OCI-M1 (cell line): ENCODE measurements at regions not wholly inside any gene's neighbourhood (a gene's known extent, or its start where the extent isn't known, plus 50 kb on each side); places are given as distances from the start of the nearest gene placed in this dataset.
"Not testable (repeated sequence)": the region's sequence is repeated elsewhere in the genome, so short reads cannot be mapped to it uniquely, and the experiment has no call there.

Source experiments
- DNase-seq: peaks from one replicate; lab custom pipeline; 2025; lab: John Stamatoyannopoulos, UW

DNA sequence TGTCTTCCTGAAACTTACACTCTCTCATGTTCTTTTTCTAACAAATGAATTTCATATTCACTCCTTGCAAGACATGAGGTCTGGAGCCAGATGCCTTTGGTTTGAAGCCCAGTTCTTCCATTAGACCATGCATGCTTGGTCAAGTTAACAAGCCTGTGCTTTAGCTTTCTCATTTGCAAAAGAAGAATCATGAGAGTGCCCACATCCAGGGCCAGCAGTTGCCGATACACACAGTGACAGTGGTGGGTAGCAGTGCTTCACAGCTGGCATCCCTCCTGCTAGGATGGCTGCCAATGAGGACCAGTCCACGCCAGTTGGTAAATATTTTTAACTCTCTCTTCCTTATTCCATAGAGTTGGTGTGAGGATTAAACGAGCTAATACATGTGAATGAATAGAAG lies 163.1 kb downstream of the PHLDA1 start:
- no peak for DNase-seq

DNA sequence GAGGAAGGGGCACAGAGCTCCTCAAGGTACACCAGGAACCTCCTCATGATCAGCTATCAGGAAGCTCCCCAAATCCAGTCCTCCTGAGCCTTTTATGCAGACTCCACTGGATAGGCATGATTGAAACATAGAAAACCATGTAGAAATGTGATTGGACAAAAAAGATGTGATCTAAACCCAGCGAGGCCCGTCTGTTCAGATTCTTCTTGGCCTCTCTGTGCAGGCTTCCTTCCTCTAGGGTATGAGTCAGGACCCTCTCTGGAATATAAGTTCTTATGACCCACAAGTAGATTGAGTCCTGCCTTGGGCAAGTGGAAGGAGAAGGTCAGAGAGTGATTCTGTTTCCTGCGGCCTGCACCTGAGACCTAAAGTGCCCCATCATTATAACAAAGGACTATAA lies 166.3 kb downstream of the PHLDA1 start:
- no peak for DNase-seq

DNA sequence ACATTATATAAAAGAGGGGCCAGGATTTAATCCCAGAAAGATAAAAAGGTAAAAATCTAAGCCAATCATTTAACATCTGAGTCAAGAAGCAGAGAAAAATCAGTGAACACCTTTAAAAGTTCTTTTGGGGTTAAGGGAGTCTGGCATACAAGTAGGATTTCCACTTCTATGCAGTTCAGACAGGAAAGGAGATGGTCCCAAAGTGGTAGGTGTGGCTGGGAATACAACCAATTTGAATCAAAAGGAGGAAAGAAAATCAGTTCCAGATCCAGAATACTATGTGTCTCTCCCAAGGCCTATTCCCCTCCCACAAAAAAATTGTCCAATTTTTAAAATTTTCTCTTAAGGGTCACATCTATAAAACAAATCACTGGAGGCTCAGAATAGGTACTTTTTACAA lies 167.4 kb downstream of the PHLDA1 start:
- no peak for DNase-seq

DNA sequence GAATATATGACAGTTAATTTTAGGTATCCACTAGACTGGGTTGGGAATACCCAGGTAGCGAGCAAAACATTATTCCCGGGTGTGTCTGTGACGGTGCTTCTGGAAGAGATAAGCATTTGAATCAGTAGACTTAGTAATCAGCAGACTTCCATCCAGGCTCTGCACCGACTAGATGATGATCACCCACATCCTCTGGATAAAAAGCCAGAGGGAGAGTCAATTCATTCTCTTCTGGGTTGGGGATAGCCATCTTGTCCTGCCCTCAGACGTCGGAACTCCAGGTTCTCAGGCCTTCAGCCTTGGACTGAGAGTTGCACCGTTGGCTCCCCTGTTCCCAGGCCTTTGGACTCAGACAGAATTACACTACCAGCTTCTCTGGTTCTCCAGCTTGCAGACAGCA lies 168.0 kb downstream of the PHLDA1 start:
- no peak for DNase-seq

DNA sequence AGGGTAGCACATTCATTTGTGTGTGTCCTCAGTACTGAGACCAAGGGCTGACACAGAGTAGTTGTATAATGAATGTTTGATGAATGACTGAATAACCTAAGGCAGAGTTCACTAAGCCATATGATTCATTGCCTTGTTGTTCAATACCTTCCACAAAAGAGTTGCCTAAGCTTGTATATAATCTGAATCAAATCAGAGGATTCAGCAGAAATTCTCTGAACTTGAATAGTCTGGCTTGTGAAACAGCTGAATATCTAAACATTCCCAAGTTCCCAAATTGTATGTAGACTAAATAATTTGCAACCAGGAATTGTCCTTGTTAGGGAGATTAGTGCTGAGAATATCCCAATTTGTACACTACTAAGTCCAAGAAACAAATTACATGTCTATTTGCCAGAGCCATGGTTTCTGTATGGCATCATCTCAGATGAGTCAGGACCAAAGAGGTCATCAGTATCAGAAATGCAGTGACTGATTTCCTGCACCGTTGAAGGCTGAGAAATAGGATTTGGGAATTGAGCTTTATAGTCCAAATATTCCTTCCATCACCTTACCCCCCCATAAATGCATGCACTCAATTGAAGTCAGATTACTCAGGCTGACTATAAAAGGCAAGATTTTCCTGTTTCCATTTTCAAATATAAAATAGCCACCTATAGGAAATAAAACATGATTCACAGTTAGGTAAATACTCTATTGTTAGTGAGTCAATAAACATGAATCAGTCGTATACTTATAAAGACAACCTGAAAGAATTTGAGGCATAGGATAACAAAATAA lies 168.7 kb downstream of the PHLDA1 start:
- no peak for DNase-seq

DNA sequence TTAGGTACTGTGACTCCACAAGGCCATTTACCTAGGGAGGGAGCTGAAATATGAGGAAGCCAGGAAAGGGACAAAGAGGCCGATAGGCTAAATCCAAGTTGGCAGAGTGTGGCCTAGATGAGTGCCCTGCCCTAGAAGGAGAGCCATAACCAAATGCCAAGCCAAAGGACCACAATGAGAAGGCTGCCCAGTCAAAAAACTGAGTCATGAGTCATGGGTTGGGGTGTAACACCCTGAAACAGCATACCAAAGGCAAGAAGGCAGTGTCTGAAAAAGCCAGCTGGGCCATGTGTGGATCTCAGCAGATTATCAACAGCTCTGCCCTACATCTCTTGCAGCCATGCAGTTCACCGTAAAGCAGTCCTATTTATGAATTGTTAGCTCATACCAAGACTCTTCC lies 171.7 kb downstream of the PHLDA1 start:
- DNase-seq: no peak

DNA sequence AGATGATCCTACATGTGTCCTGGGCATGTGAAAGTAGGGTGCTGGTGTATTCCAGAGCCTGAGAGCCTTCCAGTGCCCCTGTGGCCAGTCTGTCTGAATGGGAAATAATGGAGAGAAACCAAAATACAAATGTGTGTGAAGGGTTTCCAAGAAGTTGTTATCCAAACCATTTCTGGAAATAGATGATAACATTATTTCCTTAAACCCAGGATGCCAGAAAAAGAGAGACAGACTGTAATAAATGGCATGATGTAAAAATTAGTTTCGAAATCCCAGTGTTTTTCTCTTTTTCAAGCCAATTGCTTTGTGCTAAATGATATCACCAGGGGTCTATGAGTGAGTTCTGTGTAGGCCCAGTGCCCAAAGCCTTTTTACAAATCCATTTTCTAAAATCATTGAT lies 175.3 kb downstream of the PHLDA1 start:
- DNase-seq: peak; percentile 66

DNA sequence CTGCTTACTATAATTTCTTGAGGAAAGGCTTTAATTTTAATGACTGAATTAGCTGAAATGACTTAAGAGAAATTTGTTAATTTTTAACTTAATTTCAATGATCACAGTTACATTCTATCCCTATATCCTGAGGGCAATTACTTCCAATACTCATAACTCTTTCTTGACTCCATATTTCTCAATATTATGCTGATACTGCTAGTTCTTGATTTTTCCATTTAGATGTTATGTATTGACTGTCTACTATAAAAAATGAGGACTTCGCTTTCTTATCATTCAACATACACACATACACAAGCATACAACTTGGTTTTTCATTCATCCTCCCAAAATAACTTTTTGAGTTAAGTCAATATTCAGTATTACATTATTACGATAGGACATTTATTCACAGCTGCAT lies 176.2 kb downstream of the PHLDA1 start:
- no peak for DNase-seq

DNA sequence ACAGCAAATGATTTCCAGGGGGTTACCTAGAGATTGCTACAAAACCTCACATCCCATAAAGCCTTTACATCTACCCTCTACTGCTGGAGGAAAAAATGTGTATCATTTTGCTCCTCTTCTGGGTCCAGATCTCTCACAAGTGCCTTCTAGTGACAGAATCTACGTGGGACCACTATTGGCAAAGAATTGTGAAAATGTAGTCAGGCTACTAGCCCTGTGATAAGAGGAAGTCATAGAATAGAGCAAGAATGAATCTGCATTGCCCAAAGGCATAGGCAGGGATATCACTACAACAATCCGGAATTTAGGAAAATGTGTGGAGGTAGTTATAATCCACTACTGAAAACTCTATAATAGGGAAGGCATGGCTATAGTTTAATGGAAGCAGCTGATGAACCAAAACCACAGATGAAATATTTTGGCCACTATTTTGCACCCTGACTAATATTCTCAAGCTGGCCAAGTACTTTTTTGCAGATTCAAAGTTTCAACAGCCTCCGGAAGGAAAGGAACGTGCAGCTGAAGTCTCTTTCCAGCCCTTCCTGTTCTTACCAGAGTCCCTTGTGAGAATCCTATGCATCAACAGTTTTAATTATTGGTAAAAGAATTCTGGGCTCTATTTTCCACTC lies 176.8 kb downstream of the PHLDA1 start:
- DNase-seq: peak; percentile 13

DNA sequence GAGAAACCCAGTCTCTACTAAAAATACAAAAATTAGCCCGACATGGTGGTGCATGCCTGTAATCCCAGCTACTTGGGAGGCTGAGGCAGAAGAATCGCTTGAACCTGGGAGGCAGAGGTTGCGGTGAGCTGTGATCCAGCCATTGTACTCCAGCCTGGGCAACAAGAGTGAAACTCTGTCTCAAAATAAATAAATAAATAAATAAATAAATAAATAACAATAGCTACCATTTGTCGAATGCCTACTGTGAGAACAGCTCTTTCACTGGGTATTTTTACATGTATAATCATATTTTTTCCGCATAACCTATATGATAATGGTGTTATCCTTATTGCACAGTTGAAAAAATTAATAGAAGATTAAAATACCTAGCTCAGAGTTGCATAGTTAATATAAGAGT lies 177.4 kb downstream of the PHLDA1 start:
- DNase-seq: not testable (repeated sequence)

DNA sequence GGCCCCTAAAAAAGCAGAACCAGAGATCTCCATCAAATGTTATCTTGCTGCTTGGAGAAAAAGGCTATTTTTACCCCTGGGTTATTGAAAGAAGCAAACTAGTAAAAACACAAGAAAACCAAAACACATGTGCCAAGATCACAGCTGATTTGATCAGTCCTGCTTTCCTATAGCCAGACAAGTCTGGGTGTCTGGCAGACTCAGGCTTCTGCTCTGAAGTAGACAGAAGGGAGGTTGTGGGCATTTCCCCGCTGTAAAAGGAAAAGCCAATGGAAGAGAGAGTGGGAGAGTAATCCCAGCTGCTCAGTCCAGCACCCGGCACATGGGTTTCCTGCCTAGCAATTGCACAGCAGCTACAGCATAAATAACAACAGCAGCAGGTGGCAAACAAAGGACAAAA lies 177.9 kb downstream of the PHLDA1 start:
- peak; percentile 56 for DNase-seq

DNA sequence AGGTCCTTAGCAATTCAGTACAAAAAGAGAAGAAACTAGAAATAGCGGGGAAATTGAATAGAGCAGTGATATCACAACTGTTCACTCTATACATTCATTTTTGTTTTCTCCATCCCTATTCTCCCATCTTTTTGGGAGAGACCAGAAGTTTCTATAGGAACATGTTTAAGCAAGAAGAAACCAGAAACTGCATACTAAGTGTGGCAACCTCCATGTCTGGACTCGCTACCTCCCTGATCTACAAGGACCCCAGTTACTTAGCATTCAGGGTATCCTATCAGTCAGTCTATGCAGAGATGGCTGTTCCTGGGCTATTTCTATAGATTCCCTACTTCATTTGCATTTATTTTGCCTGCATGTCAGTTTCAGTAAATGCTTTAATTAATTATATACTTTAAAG lies 178.6 kb downstream of the PHLDA1 start:
- no peak for DNase-seq

DNA sequence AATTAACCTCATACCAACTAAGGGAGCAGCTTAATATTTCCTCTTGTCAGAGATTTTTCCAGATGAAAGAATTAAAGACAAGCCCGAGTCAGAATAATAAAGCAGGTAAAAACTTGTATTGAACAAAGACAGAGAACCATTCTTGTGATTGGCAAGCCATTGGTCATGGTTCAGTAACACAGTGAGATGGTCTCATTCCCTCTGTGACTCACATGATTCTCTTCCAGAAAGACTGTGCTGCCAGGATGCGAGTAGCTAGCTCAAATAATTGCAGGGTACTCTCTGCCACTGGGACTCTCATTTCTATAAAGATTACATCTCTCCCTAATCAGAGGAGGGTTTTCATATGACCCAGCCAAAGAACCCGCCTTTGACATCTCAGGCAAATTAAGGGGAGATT lies 179.4 kb downstream of the PHLDA1 start:
- no peak for DNase-seq

DNA sequence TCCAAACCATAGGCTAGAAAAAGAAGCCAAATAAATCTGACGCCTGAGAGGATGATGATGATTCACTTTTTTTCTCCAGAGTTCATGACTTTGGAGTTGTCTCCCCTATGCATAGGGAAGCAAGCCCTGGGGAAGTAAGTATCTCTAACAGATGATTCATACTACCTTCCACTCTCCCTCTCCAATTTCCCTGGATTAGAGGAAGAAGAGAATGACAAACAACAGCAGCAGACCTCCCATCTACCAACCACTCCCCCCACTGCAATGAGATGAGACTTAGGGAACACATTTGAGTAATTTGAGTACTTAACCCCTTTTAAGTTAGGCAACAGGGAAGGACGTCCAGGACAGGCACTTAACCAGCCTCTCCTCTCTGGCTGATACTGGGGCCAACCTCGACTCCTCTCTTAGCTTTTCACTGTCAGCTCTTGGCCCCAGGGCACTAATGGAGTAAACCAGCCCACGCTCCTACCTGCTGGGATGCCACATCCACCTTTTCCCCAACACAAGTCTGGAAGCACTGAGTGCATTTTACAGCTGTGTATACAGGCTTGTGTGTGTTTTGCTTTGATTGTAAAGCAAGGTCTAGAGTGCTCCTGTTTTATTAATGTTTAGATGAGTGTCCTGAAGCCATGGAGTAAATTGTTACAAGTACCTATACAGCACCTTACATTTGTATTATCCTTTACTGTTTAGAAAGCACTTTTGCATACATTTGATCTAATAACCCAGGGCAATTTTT lies 180.7 kb downstream of the PHLDA1 start:
- DNase-seq: no peak

DNA sequence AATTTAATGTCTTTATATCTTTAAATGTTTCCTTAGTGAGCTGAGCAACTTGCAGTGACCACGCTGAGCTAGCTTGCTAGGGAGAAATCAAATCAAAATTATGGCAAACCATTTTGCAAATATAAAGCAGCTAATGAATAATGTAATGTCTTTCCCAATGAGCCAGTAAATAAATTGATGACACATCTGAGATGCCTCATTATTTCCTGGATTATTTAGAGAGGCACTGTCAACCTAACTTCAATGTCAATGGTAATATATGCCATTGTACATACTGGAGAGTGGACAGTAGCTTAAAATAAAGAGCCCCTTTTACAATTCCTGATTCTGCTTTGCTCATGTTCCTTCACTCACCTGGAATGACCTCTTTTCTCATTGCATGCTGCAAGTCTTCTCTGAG lies 182.6 kb downstream of the PHLDA1 start:
- DNase-seq: no peak

DNA sequence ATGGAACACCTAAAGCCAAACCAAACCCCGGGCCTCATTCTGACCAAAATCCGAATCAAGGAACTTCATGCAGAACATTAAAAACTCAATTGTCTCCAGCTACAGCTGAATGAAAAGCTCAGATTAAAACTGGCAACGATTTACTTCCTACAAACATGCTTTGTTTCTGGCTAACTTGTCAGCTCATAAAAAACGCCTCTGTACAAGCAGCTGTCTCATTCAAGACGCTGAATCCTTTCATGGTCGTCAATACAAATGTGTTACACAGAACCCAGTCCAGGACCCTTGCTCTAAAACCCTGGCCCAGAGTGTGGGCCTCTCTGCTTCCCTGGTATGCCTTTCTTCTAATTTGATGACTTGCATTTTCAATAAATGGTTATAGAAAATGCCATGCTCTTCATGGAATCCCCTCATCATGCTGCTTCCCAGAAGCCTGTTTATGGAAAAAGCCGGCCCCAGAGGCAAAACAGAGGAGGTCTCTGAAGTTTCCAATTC lies 183.1 kb downstream of the PHLDA1 start:
- DNase-seq: no peak

DNA sequence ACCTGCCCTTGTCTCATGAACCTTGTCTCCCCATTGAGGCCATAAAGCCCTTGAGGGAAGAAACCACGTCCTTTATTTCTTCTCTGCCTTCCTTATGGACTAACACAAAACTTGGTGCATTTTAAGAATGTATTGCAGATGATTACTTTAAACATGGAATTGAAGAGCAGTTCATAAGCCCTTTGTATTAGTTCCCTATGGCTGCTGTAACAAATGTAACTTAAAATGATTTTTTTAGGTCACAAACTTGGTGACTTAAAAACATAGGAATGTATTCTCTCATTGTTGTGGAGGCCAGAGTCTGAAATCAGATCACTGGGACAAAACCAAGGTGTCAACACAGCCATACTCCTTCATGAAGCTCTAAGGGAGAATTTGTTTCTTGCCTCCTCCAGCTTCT lies 185.5 kb downstream of the PHLDA1 start:
- no peak for DNase-seq

DNA sequence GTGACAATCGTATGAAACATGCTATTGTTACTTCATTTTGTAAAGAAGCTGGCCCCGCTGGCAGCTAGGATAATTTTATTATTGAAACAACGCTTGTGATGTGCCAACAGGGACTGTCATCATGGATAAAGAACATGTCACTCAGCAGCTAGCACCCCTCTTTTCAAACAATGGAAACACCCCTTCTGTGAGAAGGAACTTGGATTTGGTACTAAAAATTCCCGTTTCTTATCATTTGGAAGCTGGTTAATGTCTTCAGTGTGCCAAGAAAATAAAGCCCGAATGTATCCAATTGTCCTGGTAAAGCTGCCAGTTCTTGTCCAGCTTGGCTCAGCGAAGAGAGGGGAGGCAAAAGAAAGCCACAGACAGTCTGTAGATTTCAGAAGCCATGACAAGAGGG lies 186.6 kb downstream of the PHLDA1 start:
- no peak for DNase-seq

DNA sequence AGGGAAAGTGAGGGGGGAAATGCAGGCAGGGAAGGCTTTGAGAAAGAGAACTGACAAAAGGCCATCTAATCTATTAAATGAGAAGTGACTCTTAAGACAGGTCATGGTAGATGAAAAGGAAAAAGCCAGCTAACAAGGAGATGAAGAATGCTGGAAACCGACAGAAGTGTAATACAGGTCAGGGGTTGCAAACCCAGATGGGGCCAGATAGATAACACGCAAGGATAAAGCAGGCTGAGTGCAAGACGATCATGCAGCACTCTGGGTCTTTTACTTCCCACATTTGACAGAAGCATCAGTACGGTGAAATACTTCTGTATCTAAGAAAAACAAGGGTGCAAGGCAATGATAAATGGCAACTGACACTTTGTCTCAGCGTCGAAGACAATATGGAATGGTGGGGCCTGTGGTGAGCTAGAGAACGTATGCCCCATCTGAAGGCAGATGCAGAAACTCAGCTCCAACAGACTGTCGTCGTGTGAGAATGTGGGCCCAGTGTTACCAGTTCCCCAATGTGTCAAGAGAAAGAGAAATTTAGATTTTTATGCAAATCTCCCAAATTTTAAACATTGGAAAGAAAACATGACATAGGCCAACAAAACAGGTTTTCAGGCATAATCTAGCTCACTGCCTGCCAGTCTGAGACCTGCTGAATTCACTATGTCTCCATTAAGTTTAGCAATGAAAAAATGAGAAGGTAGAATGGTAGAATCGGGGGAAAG lies 187.4 kb downstream of the PHLDA1 start:
- DNase-seq: no peak

DNA sequence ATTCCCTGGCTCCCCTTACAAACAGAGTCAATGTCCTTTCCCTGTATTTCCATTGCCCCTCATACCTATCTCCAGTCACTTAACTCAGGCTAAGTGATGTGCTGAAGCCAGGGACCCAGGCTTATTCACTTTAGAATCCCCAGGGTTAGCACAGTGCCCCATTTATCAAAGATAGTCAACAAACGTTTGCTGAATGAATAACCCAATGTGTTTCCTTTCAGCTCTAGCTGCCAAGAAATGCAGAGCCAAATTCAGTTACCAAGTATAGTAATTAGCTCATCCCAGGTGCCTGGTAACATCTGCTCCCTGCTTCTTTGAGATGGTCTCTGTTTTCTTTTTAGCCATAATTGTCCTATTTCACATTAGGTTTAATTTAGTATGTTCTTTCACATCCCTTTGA lies 189.5 kb downstream of the PHLDA1 start:
- DNase-seq: no peak

DNA sequence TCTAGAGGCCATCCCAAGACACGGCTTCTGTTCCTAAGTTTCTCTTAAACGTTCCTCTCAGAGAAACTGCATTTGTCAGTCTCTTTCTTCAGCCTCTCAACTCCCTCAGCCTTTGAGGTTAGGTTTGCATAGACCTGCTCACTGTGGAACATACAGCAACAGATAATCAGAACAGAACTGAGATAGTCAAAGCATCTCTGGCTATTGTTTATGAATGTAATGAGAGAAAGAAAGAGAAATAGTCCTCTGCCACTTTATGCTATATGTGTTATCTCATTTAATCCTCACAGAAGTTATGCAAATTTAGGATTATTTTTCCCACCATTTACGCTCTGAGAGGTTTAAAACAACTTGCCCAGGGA lies 190.6 kb downstream of the PHLDA1 start:
- DNase-seq: no peak

DNA sequence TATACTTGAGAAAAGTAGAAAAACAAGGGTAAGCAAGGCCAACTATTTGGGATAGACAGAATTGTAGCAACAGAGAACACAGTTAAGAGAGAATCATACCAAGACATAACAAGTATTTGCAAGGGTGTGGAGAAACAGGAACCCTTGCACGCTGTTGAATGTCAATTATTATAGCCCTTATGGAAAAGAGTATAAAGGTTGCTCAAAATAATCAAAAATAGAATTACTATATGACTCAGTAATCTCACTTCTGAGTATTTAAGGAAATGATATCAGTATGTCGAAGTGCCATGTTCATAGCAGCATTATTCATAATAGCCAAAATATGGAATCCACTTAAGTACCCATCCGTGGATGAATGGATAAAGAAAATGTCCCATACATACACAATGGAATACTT lies 193.3 kb downstream of the PHLDA1 start:
- DNase-seq: no peak

DNA sequence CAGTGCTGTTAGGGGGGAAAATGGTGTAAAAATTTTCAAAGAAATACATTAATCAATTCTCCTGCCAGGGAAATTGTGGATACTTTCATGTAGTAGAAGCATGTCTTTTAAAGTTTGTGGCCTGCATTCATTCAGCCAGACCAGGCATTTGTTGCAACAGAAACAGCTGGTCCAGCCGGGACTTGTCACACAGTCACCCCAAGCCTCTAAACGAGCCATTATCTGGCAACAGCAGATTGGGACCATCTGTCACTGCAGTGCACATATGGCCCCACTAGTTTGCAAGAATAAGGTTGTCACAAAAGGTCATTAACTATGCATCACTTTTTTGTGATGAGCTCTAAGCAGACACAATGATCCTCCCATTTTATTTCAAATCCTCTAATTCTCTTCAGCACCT lies 193.9 kb downstream of the PHLDA1 start:
- peak; percentile 32 for DNase-seq
